Activated T-helper 17 cell treated with anti-CD3 and anti-CD28 coated beads, Interleukin-2, amount 50 U/mL, for 72 hours (primary cell): ENCODE measurements at regions not wholly inside any gene's neighbourhood (a gene's known extent, or its start where the extent isn't known, plus 50 kb on each side); places are given as distances from the start of the nearest gene placed in this dataset.
"Not testable (repeated sequence)": the region's sequence is repeated elsewhere in the genome, so short reads cannot be mapped to it uniquely, and the experiment has no call there.

Experiments
- ATAC-seq: fragments of 150-1000 bp; cut with Tn5 transposase; replicated peaks from 2 replicates; pipeline ENCODE4 v1.10.0; 2021; ENCODE audit warnings: mild to moderate bottlenecking, moderate library complexity
- H3K27ac Mint-ChIP-seq: one replicate; pipeline ENCODE4 v1.8.0; 2022; ENCODE audit warnings: mixed read lengths
- H3K27me3 Mint-ChIP-seq: one replicate; pipeline ENCODE4 v1.8.0; 2022; ENCODE audit warnings: mixed read lengths
- H3K36me3 Mint-ChIP-seq: one replicate; pipeline ENCODE4 v1.8.0; 2022; ENCODE audit warnings: low read depth, mild to moderate bottlenecking, mixed read lengths
- H3K4me1 Mint-ChIP-seq: one replicate; pipeline ENCODE4 v1.8.0; 2022; ENCODE audit warnings: mixed read lengths
- H3K4me3 Mint-ChIP-seq: one replicate; pipeline ENCODE4 v1.8.0; 2022; ENCODE audit warnings: mild to moderate bottlenecking, mixed read lengths
- H3K9me3 Mint-ChIP-seq: one replicate; pipeline ENCODE4 v1.8.0; 2022; ENCODE audit warnings: mixed read lengths

DNA sequence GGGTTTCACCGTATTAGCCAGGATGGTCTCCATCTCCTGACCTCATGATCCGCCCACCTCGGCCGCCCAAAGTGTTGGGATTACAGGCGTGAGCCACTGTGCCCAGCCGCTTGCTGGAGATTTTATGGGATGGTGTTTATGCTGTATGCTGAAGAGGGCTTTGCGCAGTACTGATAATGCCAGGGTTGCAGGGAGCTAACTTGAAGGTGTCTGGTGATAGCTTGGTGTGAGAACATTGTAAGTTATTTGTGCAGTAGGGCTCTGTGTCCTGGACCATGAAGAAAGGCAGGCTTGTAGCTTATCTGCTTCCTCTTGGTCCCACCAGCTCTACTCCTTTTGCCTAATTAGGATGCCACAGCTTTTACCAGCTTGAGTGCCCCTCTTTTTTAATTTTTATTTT lies 157.0 kb upstream of the DTNBP1 start:
- H3K27me3 Mint-ChIP-seq: peaks cover 28% of the 10 kb centered on the region
- no peaks in the 10 kb centered on the region for H3K36me3 Mint-ChIP-seq
- no peak overlapping the region for H3K4me3 Mint-ChIP-seq
- H3K9me3 Mint-ChIP-seq: no peaks in the 10 kb centered on the region
- H3K4me1 Mint-ChIP-seq: no peaks in the 10 kb centered on the region
- ATAC-seq: no peak
- H3K27ac Mint-ChIP-seq: no peak overlapping the region

DNA sequence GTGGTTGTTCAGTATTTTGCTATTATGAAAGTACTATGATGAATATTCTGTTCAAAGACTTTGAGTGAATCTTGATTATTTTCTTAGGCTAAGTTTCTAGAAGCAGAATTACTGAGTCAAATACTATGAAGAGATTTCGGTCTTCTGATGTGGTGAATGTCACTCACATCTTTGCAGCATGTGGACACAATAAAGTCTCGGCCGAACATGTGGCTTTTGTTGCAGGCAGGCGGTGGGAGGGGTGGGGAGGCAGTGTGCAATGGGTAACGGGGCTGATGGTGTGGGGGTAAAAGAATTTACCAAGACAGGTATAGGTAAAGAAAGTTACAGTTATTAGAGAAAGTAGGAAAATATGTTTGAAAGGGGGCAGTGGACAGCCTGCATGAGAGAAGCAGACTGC lies 156.4 kb upstream of the DTNBP1 start:
- no peak for ATAC-seq
- H3K9me3 Mint-ChIP-seq: no peaks in the 10 kb centered on the region
- H3K4me1 Mint-ChIP-seq: no peaks in the 10 kb centered on the region
- H3K4me3 Mint-ChIP-seq: no peak overlapping the region
- no peak overlapping the region for H3K27ac Mint-ChIP-seq
- peaks cover 29% of the 10 kb centered on the region for H3K27me3 Mint-ChIP-seq
- H3K36me3 Mint-ChIP-seq: no peaks in the 10 kb centered on the region

DNA sequence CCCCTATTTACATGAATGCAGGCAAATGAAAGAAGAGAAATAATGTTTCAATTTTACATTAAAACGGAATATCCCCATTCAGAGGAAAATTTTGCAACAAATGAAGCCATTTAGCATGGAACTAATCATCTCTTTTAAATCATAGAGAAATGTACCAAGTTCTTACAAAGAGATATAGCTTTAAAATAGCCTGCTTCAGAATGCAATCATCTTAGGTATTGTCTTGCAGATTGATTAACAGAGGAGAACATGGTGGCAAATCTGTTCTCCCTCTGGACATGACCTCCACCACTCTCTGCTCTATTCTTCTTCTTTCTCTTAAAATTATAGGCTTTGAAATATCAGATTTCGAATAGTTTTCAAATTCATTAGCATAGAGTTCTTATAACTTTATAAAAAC lies 155.7 kb upstream of the DTNBP1 start:
- no peaks in the 10 kb centered on the region for H3K36me3 Mint-ChIP-seq

DNA sequence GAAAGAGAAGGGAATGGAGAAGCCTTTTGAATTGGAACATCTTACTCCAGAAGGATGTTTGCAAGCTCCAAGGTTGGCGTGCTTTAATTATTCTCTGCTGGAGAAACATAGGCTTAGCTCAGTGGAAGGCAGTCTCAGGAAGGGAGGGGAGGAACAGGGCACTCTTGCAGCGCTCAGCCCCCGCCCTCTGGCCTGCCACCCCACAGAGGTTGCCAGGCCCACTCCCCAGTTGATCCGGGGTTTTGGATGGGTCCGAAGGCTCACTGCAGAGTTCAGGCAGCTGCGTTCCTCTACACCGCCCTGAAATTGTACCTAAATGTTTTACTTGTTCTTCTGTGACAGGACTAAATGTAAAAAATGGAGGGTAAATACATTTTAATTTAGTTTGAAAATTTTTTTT lies 155.2 kb upstream of the DTNBP1 start:
- no peak for ATAC-seq
- Mint-ChIP-seq H3K4me1 (no peaks in the 10 kb centered on the region), H3K4me3 (no peak overlapping the region), H3K27ac (no peak overlapping the region), H3K36me3 (no peaks in the 10 kb centered on the region), H3K9me3 (no peaks in the 10 kb centered on the region), H3K27me3 (peaks cover 23% of the 10 kb centered on the region)

More for the DNA sequence above, 155.7 kb upstream of the DTNBP1 start:
- Mint-ChIP-seq H3K4me1 (no peaks in the 10 kb centered on the region), H3K27ac (no peak overlapping the region), H3K9me3 (no peaks in the 10 kb centered on the region), H3K27me3 (peaks cover 27% of the 10 kb centered on the region), H3K4me3 (no peak overlapping the region)
- no peak for ATAC-seq

- no peaks in the 10 kb centered on the region for H3K4me1 Mint-ChIP-seq
- no peak for ATAC-seq
- H3K36me3 Mint-ChIP-seq: no peaks in the 10 kb centered on the region
- no peaks in the 10 kb centered on the region for H3K9me3 Mint-ChIP-seq
- H3K4me3 Mint-ChIP-seq: no peak overlapping the region
- peaks cover 27% of the 10 kb centered on the region for H3K27me3 Mint-ChIP-seq
- H3K27ac Mint-ChIP-seq: no peak overlapping the region
Measured at GRCh38 chr6:15817100-15817499, 154.3 kb upstream of the DTNBP1 start.

GRCh38 chr6:15816661-15817060 lies 153.8 kb upstream of the DTNBP1 start:
- Mint-ChIP-seq H3K4me3 (no peak overlapping the region), H3K9me3 (no peaks in the 10 kb centered on the region), H3K27ac (no peak overlapping the region), H3K36me3 (no peaks in the 10 kb centered on the region), H3K27me3 (peaks cover 27% of the 10 kb centered on the region), H3K4me1 (no peaks in the 10 kb centered on the region)
- ATAC-seq: no peak

GRCh38 chr6:15813698-15814097 lies 150.9 kb upstream of the DTNBP1 start:
- not testable (repeated sequence) for H3K4me1 Mint-ChIP-seq, H3K9me3 Mint-ChIP-seq, H3K36me3 Mint-ChIP-seq, H3K27ac Mint-ChIP-seq, ATAC-seq, H3K4me3 Mint-ChIP-seq
- peaks cover 32% of the 10 kb centered on the region for H3K27me3 Mint-ChIP-seq

DNA sequence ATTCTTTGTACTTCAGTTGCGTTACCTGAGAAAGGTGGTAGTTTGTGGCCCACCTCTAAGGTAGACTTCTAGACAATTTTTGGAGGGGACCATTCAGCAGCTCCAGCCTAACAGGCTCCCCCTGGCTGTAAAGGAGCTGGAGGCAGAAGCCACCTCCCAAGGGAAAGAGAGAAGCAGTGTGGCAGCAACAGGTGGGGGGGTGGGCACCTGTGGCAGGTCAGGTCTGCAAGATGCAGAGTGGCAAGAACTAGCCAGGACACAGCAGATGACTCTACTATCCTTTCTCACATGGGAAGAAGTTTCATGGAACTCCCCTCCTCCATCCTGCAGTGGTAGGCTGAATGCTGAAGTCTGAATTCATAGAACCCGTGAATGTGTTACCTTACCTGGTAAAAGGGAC lies 148.3 kb upstream of the DTNBP1 start:
- Mint-ChIP-seq H3K9me3 (no peaks in the 10 kb centered on the region), H3K4me3 (no peak overlapping the region), H3K4me1 (no peaks in the 10 kb centered on the region), H3K36me3 (no peaks in the 10 kb centered on the region), H3K27me3 (peaks cover 28% of the 10 kb centered on the region), H3K27ac (no peak overlapping the region)
- no peak for ATAC-seq

DNA sequence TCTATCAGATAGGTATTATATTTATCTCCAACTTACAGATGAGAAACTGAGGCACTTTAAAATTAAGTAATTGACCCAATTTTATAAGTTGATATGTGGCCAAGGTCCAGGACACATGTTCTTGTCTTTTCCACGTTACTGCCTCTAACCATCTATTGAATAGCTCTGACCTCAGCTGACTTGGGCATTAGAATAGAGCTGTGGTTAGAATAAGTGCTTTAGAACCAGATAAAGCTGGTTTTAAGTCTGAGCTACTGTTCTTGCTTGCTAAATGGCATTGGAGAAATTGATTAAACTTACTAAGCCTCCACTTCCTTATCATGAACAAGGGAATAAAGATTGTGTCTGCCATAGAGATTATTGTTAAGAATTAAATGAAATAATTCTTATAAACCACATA lies 147.8 kb upstream of the DTNBP1 start:
- H3K4me1 Mint-ChIP-seq: no peaks in the 10 kb centered on the region
- no peaks in the 10 kb centered on the region for H3K9me3 Mint-ChIP-seq
- H3K27ac Mint-ChIP-seq: no peak overlapping the region
- no peak for ATAC-seq
- no peak overlapping the region for H3K4me3 Mint-ChIP-seq
- peaks cover 28% of the 10 kb centered on the region for H3K27me3 Mint-ChIP-seq
- no peaks in the 10 kb centered on the region for H3K36me3 Mint-ChIP-seq

DNA sequence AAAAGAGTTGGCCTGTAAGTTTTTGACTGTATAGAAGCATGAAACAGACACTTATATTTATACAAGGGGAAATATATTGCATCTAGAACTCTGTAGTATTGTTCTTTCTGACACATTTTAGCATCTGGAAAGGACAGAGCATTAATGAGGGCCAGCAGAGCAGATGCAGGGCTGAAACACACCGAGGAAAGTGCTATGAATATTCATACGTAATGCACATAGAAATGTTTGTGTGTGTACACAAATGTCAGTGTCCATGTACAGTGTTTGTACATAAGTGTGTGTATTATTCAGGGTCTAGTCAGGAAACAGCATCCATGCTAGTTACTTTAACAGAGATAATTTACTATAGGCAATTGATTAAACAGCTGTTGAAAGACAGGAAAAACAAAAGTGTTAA lies 146.5 kb upstream of the DTNBP1 start:
- Mint-ChIP-seq H3K27me3 (peaks cover 24% of the 10 kb centered on the region), H3K4me3 (no peak overlapping the region), H3K27ac (no peak overlapping the region), H3K4me1 (no peaks in the 10 kb centered on the region), H3K36me3 (no peaks in the 10 kb centered on the region), H3K9me3 (no peaks in the 10 kb centered on the region)
- ATAC-seq: no peak

GRCh38 chr6:15804164-15805154 lies 141.6 kb upstream of the DTNBP1 start:
- H3K9me3 Mint-ChIP-seq: no peaks in the 10 kb centered on the region
- H3K4me1 Mint-ChIP-seq: no peaks in the 10 kb centered on the region
- H3K27me3 Mint-ChIP-seq: peaks cover 11% of the 10 kb centered on the region
- H3K27ac Mint-ChIP-seq: no peak overlapping the region
- ATAC-seq: no peak
- no peaks in the 10 kb centered on the region for H3K36me3 Mint-ChIP-seq
- no peak overlapping the region for H3K4me3 Mint-ChIP-seq

GRCh38 chr6:15802466-15802865 lies 139.6 kb upstream of the DTNBP1 start:
- no peak overlapping the region for H3K4me3 Mint-ChIP-seq
- peaks cover 11% of the 10 kb centered on the region for H3K9me3 Mint-ChIP-seq
- no peaks in the 10 kb centered on the region for H3K36me3 Mint-ChIP-seq
- H3K27me3 Mint-ChIP-seq: peaks cover 4% of the 10 kb centered on the region
- H3K4me1 Mint-ChIP-seq: no peaks in the 10 kb centered on the region
- ATAC-seq: no peak
- H3K27ac Mint-ChIP-seq: no peak overlapping the region

GRCh38 chr6:15801912-15802311 lies 139.1 kb upstream of the DTNBP1 start:
- H3K4me1 Mint-ChIP-seq: no peaks in the 10 kb centered on the region
- peaks cover 16% of the 10 kb centered on the region for H3K9me3 Mint-ChIP-seq
- H3K4me3 Mint-ChIP-seq: no peak overlapping the region
- no peak overlapping the region for H3K27ac Mint-ChIP-seq
- no peak for ATAC-seq
- no peaks in the 10 kb centered on the region for H3K36me3 Mint-ChIP-seq
- peaks cover 4% of the 10 kb centered on the region for H3K27me3 Mint-ChIP-seq

- no peaks in the 10 kb centered on the region for H3K4me1 Mint-ChIP-seq
Measured at GRCh38 chr6:15800841-15801617, 138.2 kb upstream of the DTNBP1 start.

More at GRCh38 chr6:15800841-15801617, 138.2 kb upstream of the DTNBP1 start:
- Mint-ChIP-seq H3K27ac (no peak overlapping the region), H3K27me3 (peaks cover 4% of the 10 kb centered on the region), H3K9me3 (peaks cover 21% of the 10 kb centered on the region), H3K36me3 (no peaks in the 10 kb centered on the region), H3K4me3 (no peak overlapping the region)
- no peak for ATAC-seq
